T-cell (primary cell): ENCODE measurements at regions not wholly inside any gene's neighbourhood (a gene's known extent, or its start where the extent isn't known, plus 50 kb on each side); places are given as distances from the start of the nearest gene placed in this dataset.

Source experiments
- ATAC-seq, 4 experiments: fragments of 200-7000 bp in 3 of 4; fragments of 150-1000 bp in 1 of 4; cut with Tn5 transposase; replicated peaks in 1 of 4; 1 replicate in 3 of 4; 2 replicates in 1 of 4; pipeline ENCODE4 v1.10.0; 2021; ENCODE audit warnings: moderate library complexity in 3 of 4, mild to moderate bottlenecking in 2 of 4, moderate number of reproducible peaks in 1 of 4
- CTCF ChIA-PET, 2 donors: fragments of 300-600 bp; sonication (Branson Sonifier 250); formaldehyde crosslinking; loops; one replicate each; lab custom pipeline; 2022; ENCODE audit warnings: antibody characterized with exemption in 2 of 2; lab: Charles Lee
- POLR2A ChIA-PET, 2 donors: fragments of 300-600 bp; sonication (Branson Sonifier 250); formaldehyde crosslinking; loops; one replicate each; lab custom pipeline; 2022; ENCODE audit warnings: antibody characterized with exemption in 2 of 2; lab: Charles Lee
- DNase-seq, 35 experiments: peaks; one replicate each; pipeline versions ENCODE4 v3.0.0 to v3.0.0-alpha.2; 2013 to 2023
- H3K27ac ChIP-seq: one replicate; pipeline ENCODE4 v1.5.1; 2013; ENCODE audit warnings: low read length
- H3K27me3 ChIP-seq, 2 experiments: replicated peaks in 1 of 2; 1 replicate in 1 of 2; 2 replicates in 1 of 2; pipeline versions ENCODE4 v1.6.1 to v1.7.0; 2013; ENCODE audit warnings: low read length in 1 of 2, mixed read lengths in 1 of 2; ENCODE audit not compliant: control insufficient read depth in 2 of 2, insufficient read depth in 2 of 2; ENCODE audit errors: extremely low read depth in 1 of 2
- H3K36me3 ChIP-seq, 2 donors: 1 replicate in 1 of 2; 2 replicates in 1 of 2; pipeline versions ENCODE4 v1.6.1 to v1.7.0; 2013; ENCODE audit warnings: low read length in 1 of 2; ENCODE audit not compliant: control insufficient read depth in 2 of 2, insufficient read depth in 1 of 2; ENCODE audit errors: extremely low read depth in 1 of 2
- H3K4me1 ChIP-seq, 2 experiments: 1 replicate in 1 of 2; 2 replicates in 1 of 2; pipeline versions ENCODE4 v1.6.1 to v1.7.0; 2013; ENCODE audit warnings: low read length in 2 of 2, mixed read lengths in 1 of 2; ENCODE audit not compliant: insufficient read depth in 2 of 2, control insufficient read depth in 1 of 2; ENCODE audit errors: extremely low read depth in 1 of 2
- H3K4me3 ChIP-seq, 2 donors: 1 replicate in 1 of 2; 2 replicates in 1 of 2; pipeline versions ENCODE4 v1.5.1 to v1.7.0; 2013; ENCODE audit warnings: mild to moderate bottlenecking in 2 of 2, low read length in 1 of 2, moderate library complexity in 1 of 2; ENCODE audit not compliant: control insufficient read depth in 1 of 2; ENCODE audit errors: extremely low read depth in 1 of 2
- H3K9me3 ChIP-seq: 2 replicates; pipeline ENCODE4 v1.7.0; 2013
- H3K27ac Mint-ChIP-seq, 2 donors: one replicate each; pipeline ENCODE4 v1.8.0; 2020 to 2021; ENCODE audit warnings: mild to moderate bottlenecking in 2 of 2, mixed read lengths in 2 of 2
- H3K27me3 Mint-ChIP-seq, 2 donors: one replicate each; pipeline ENCODE4 v1.8.0; 2021 to 2022; ENCODE audit warnings: mixed read lengths in 2 of 2
- H3K36me3 Mint-ChIP-seq: one replicate; pipeline ENCODE4 v1.8.0; 2021; ENCODE audit warnings: mixed read lengths
- H3K4me1 Mint-ChIP-seq, 3 donors: one replicate each; pipeline ENCODE4 v1.8.0; 2020 to 2022; ENCODE audit warnings: mixed read lengths in 3 of 3, mild to moderate bottlenecking in 1 of 3
- H3K4me3 Mint-ChIP-seq, 3 donors: one replicate each; pipeline ENCODE4 v1.8.0; 2020 to 2022; ENCODE audit warnings: mild to moderate bottlenecking in 3 of 3, mixed read lengths in 3 of 3, moderate library complexity in 3 of 3
- H3K9me3 Mint-ChIP-seq, 3 donors: one replicate each; pipeline ENCODE4 v1.8.0; 2020 to 2022; ENCODE audit warnings: mixed read lengths in 3 of 3
- WGBS: methylation state at CpG from one replicate; pipeline ENCODE4 v1.1.5; 2013; ENCODE audit warnings: missing lambda C conversion rate; ENCODE audit not compliant: insufficient coverage; 5-methylcytosine and 5-hydroxymethylcytosine counted together

DNA sequence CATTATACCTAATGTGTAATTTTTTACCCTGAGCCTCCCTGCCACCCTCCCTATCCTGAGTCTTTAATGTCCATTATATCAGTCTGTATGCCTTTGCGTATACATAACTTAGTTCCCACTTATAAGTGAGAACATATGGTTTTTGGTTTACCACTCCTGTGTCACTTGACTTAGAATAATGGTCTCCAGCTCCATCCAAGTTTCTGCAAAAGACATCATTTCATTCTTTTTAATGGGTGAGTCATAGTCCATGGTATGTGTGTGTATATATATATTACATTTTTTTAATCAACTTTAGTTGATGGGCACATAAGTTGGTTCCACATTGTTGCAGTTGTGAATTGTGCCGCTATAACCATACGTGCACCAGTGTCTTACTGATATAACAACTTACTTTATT lies 477.1 kb upstream of the NEGR1 start:
- no peak for ATAC-seq
- CTCF ChIA-PET = no interaction called here
- POLR2A ChIA-PET = no interaction called here

DNA sequence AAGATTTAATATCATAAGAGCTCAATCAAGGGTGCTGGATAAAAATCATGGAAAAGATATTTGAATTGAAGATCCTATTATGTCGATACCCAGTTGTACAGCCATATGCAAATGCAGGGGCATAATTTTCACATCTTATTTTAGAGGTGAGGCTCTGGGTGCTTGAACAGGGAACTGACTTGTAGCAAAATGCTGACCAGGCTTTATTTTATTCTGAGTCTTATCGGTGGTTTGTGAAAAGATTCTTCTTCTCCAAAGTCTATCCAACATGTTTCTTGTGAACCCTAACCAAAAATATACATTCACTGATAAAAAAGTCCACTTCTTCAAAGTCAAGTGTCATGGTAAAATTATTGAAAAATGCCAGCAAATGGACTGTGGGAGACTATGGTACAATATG lies 475.5 kb upstream of the NEGR1 start:
- ATAC-seq (no peak), DNase-seq (no peak)
- H3K4me3 ChIP-seq = no peak overlapping the region
- no peaks in the 10 kb centered on the region for H3K4me1 ChIP-seq
- POLR2A ChIA-PET = no interaction called here
- Mint-ChIP-seq H3K4me1 (no peaks in the 10 kb centered on the region), H3K4me3 (no peak overlapping the region), H3K36me3 (no peaks in the 10 kb centered on the region), H3K27me3 (no peaks in the 10 kb centered on the region), H3K27ac (no peak overlapping the region), H3K9me3 (peaks cover 0 to 13% (median 6%) of the 10 kb centered on the region in 3 donors)
- no CpG with 5 or more reads among the region's 2 CpGs for WGBS
- CTCF ChIA-PET = no interaction called here
- no peaks in the 10 kb centered on the region for H3K36me3 ChIP-seq
- H3K27ac ChIP-seq = no peak overlapping the region
- H3K9me3 ChIP-seq = no peaks in the 10 kb centered on the region
- no peaks in the 10 kb centered on the region for H3K27me3 ChIP-seq

More for the DNA sequence above, 477.1 kb upstream of the NEGR1 start:
- no peak overlapping the region for H3K27ac Mint-ChIP-seq
- H3K9me3 Mint-ChIP-seq = peaks cover 0 to 11% (median 6%) of the 10 kb centered on the region in 3 donors
- no peak overlapping the region for H3K4me3 ChIP-seq
- H3K4me1 ChIP-seq = no peaks in the 10 kb centered on the region
- no peaks in the 10 kb centered on the region for H3K36me3 ChIP-seq
- no peaks in the 10 kb centered on the region for H3K27me3 ChIP-seq
- WGBS = no CpG with 5 or more reads among the region's 3 CpGs
- no peak overlapping the region for H3K27ac ChIP-seq
- no peaks in the 10 kb centered on the region for H3K36me3 Mint-ChIP-seq
- no peak for DNase-seq
- H3K9me3 ChIP-seq = no peaks in the 10 kb centered on the region
- no peaks in the 10 kb centered on the region for H3K27me3 Mint-ChIP-seq
- H3K4me3 Mint-ChIP-seq = no peak overlapping the region
- no peaks in the 10 kb centered on the region for H3K4me1 Mint-ChIP-seq

DNA sequence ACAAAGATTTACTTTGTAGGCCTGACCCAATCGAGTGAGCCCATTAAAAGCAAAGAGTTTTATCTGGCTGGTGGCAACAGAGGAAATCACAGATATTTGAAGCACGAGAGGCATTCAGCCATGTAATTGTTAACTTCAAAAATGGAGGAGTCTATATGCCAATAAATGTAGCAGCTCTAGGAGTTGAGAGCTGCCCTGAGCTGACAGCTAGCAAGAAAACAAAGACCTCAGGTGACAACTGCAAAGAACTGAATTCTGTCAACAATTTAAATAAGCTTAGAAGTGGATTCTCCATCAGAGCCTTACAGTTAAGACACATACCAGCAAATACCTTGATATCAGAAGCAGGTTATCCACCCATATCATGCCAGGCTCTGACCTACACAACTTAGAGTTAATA lies 463.1 kb upstream of the NEGR1 start:
- H3K4me3 Mint-ChIP-seq = no peak overlapping the region
- 86% methylated on average over 2 of the region's 2 CpGs for WGBS
- ATAC-seq = no peak
- no peaks in the 10 kb centered on the region for H3K4me1 ChIP-seq
- no peaks in the 10 kb centered on the region for H3K27me3 Mint-ChIP-seq
- H3K4me3 ChIP-seq = no peak overlapping the region
- H3K36me3 Mint-ChIP-seq = no peaks in the 10 kb centered on the region
- no peak overlapping the region for H3K27ac ChIP-seq
- H3K9me3 ChIP-seq = no peaks in the 10 kb centered on the region
- DNase-seq = no peak
- ChIA-PET POLR2A (no interaction called here), CTCF (no interaction called here)
- no peaks in the 10 kb centered on the region for H3K36me3 ChIP-seq
- H3K9me3 Mint-ChIP-seq = peaks cover 0 to 30% (median 11%) of the 10 kb centered on the region in 3 donors
- H3K27me3 ChIP-seq = no peaks in the 10 kb centered on the region
- no peak overlapping the region for H3K27ac Mint-ChIP-seq
- H3K4me1 Mint-ChIP-seq = no peaks in the 10 kb centered on the region

DNA sequence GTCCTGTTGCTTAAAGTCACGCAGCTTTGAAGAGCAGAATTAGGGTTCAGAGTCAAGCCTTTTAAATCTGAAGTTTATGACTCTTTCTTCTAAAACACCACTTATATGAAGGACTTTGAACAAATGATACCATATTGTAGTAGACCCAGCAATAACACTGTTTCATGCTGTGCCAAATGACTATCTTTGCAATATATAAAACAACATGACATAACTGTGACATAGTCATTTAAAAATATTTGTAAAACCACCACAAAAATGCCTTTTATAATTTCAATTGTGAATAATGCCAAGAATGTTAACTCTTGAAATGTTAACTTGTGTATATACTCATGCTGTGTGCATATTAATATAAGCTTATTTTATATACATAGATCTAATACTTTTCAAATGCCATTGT lies 452.1 kb upstream of the NEGR1 start:
- Histone ChIP-seq H3K36me3 (no peaks in the 10 kb centered on the region), H3K27ac (no peak overlapping the region), H3K27me3 (no peaks in the 10 kb centered on the region), H3K4me3 (no peak overlapping the region), H3K9me3 (no peaks in the 10 kb centered on the region), H3K4me1 (no peaks in the 10 kb centered on the region)
- ATAC-seq (no peak), DNase-seq (no peak)
- no peak overlapping the region for H3K4me3 Mint-ChIP-seq
- no CpG with 5 or more reads among the region's 1 CpG for WGBS
- CTCF ChIA-PET = no interaction called here
- POLR2A ChIA-PET = no interaction called here
- H3K27me3 Mint-ChIP-seq = no peaks in the 10 kb centered on the region
- H3K36me3 Mint-ChIP-seq = no peaks in the 10 kb centered on the region
- no peak overlapping the region for H3K27ac Mint-ChIP-seq
- H3K4me1 Mint-ChIP-seq = no peaks in the 10 kb centered on the region
- peaks cover 5 to 49% (median 27%) of the 10 kb centered on the region in 3 donors for H3K9me3 Mint-ChIP-seq

DNA sequence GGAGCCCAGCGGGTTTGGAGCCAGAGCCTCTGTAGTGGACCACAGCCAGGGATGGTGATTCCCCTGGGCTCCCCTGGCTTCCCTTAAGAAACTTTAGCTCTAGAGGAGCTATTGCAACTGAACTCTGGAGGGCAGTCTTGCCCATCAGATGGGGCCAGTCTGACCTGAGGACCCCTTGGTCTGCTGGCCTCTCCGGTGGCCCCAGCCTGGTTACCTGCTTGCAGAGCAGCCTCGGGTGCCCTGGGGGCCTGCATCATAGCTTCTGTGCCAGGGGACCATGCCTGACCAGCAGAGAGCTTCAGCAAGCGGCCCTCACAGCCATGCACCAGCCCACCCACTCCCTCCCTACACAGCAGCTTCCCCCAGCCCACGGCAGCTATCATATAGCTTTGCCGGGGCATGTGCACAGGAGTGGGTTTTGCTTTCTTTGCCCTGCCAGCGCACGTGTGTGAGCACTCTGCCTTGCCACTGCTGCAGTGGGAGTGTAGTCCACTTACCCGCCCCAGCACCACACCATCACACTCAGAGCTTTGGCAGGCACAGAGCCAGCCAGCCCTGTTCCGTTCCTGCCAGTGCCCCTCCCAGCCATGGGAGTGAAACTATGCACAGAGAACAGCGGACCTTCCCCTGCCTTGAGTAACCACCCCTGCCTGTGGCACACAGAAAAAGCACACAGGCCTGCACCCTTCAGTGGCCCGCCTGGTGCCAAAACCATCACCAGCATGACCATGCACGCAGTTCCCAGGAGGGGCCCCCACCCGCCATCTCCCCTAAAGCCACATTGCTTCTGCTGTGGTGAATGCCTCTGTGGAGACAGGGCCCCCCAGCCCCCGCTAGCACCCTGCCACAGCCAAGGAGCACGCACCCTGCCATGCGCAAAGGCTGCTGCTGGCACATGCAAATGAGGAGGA lies 442.9 kb upstream of the NEGR1 start:
- 86% methylated on average over 16 of the region's 17 CpGs for WGBS
- H3K27ac ChIP-seq = no peak overlapping the region
- no peak overlapping the region for H3K4me3 ChIP-seq
- H3K27me3 ChIP-seq = no peaks in the 10 kb centered on the region
- DNase-seq = peak in 1 of 35 experiments; percentile 3
- ChIA-PET POLR2A (no interaction called here), CTCF (no interaction called here)
- H3K36me3 Mint-ChIP-seq = no peaks in the 10 kb centered on the region
- H3K4me1 ChIP-seq = no peaks in the 10 kb centered on the region
- H3K27ac Mint-ChIP-seq = no peak overlapping the region
- H3K36me3 ChIP-seq = no peaks in the 10 kb centered on the region
- H3K4me3 Mint-ChIP-seq = no peak overlapping the region
- peaks cover 4 to 25% (median 6%) of the 10 kb centered on the region in 3 donors for H3K9me3 Mint-ChIP-seq
- H3K4me1 Mint-ChIP-seq = no peaks in the 10 kb centered on the region
- no peaks in the 10 kb centered on the region for H3K9me3 ChIP-seq
- ATAC-seq = no peak
- no peaks in the 10 kb centered on the region for H3K27me3 Mint-ChIP-seq

DNA sequence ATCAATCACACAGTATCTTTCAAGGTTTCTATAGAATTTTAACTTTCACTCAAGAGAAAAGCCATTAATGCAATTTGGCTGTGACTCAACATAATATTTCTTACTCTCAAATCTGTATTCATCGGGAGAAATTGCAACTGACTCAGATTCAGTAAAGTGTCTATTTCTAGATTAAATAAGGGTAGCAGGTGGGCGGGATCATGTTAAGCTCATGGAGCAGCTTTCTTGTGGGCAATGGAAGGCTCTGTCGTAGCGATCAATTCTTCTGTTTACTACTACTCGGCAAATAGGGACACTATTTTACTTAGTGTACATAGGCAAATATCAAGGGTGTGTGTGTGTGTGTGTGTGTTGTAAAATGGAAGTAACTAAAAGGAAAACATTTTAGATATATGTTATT lies 423.6 kb upstream of the NEGR1 start:
- H3K27me3 ChIP-seq = no peaks in the 10 kb centered on the region
- no CpG with 5 or more reads among the region's 5 CpGs for WGBS
- Mint-ChIP-seq H3K4me3 (no peak overlapping the region), H3K27me3 (no peaks in the 10 kb centered on the region), H3K36me3 (no peaks in the 10 kb centered on the region), H3K27ac (no peak overlapping the region), H3K4me1 (no peaks in the 10 kb centered on the region), H3K9me3 (peaks cover 11 to 26% (median 14%) of the 10 kb centered on the region in 3 donors)
- no peak overlapping the region for H3K27ac ChIP-seq
- no peaks in the 10 kb centered on the region for H3K4me1 ChIP-seq
- H3K36me3 ChIP-seq = no peaks in the 10 kb centered on the region
- ChIA-PET CTCF (interaction anchor here in 1 of 2 donors (0.7 kb wide), 1 partner anchor 10 kb away, joined by 6 read pairs; no protein-coding TSS in a partner anchor), POLR2A (no interaction called here)
- no peaks in the 10 kb centered on the region for H3K9me3 ChIP-seq
- H3K4me3 ChIP-seq = no peak overlapping the region
- ATAC-seq (no peak), DNase-seq (no peak)
